GM18511 (cell line): ENCODE measurements at regions not wholly inside any gene's neighbourhood (a gene's known extent, or its start where the extent isn't known, plus 50 kb on each side); places are given as distances from the start of the nearest gene placed in this dataset.

Source experiments
- ATAC-seq: cut with Tn5 transposase; IDR thresholded peaks from one replicate; pipeline ENCODE4 v1.9.1; 2021; ENCODE audit warnings: mild to moderate bottlenecking, moderate library complexity; ENCODE audit not compliant: unreplicated experiment

- no peak for ATAC-seq
These were observed 113.9 kb upstream of the PFKP start for GRCh38 chr10:2953495-2953894.

- peak; percentile 34 for ATAC-seq
These were observed 116.0 kb upstream of the PFKP start for GRCh38 chr10:2951235-2951835.

- no peak for ATAC-seq
These were observed 116.8 kb upstream of the PFKP start for GRCh38 chr10:2950546-2950945.

- ATAC-seq: peak; percentile 56
These were observed 117.4 kb upstream of the PFKP start for GRCh38 chr10:2949948-2950354.

- no peak for ATAC-seq
These were observed 118.0 kb upstream of the PFKP start for GRCh38 chr10:2949221-2949947.

- peak; percentile 80 for ATAC-seq
These were observed 119.1 kb upstream of the PFKP start for GRCh38 chr10:2948127-2948854.

GRCh38 chr10:2944788-2945187 lies 122.6 kb upstream of the PFKP start:
- ATAC-seq: no peak

GRCh38 chr10:2943932-2944614 lies 123.3 kb upstream of the PFKP start:
- ATAC-seq: no peak

GRCh38 chr10:2942938-2943337 lies 124.4 kb upstream of the PFKP start:
- no peak for ATAC-seq

- no peak for ATAC-seq
These were observed 128.5 kb upstream of the PFKP start for GRCh38 chr10:2938869-2939268.

GRCh38 chr10:2936816-2937215 lies 130.5 kb upstream of the PFKP start:
- ATAC-seq: no peak

GRCh38 chr10:2935647-2936386 lies 131.5 kb upstream of the PFKP start:
- ATAC-seq: no peak

- no peak for ATAC-seq
These were observed 133.4 kb upstream of the PFKP start for GRCh38 chr10:2933924-2934323.

- no peak for ATAC-seq
These were observed 133.8 kb upstream of the PFKP start for GRCh38 chr10:2933519-2933918.

- ATAC-seq: no peak
These were observed 134.3 kb upstream of the PFKP start for GRCh38 chr10:2933071-2933470.

GRCh38 chr10:2929480-2930258 lies 137.7 kb upstream of the PFKP start:
- ATAC-seq: no peak

GRCh38 chr10:2927958-2928840 lies 139.1 kb upstream of the PFKP start:
- ATAC-seq: peak; percentile 96

GRCh38 chr10:2926918-2927660 lies 140.3 kb upstream of the PFKP start:
- no peak for ATAC-seq
